GM23338 (cell line): ENCODE measurements at regions not wholly inside any gene's neighbourhood (a gene's known extent, or its start where the extent isn't known, plus 50 kb on each side); places are given as distances from the start of the nearest gene placed in this dataset.

Source experiments
- ATAC-seq: fragments of 200-7000 bp; cut with Tn5 transposase; 3 replicates; pipeline ENCODE4 v1.9.1; 2020
- DNase-seq: peaks from one replicate; pipeline ENCODE4 v3.0.0-alpha.2; 2015; ENCODE audit warnings: low spot score
- H2AFZ ChIP-seq: fragments of 200-600 bp; sonication (generic); 2 replicates; pipeline ENCODE4 v1.8.0; 2016; ENCODE audit warnings: antibody characterized with exemption, mild to moderate bottlenecking, moderate library complexity
- H3F3A ChIP-seq: fragments of 200-600 bp; sonication (generic); replicated peaks from 2 replicates; pipeline ENCODE4 v1.8.0; 2017; ENCODE audit warnings: antibody characterized with exemption, mixed run types, low read depth
- H3K27ac ChIP-seq: fragments of 200-600 bp; sonication (generic); 2 replicates; pipeline ENCODE4 v1.6.1; 2016; ENCODE audit warnings: low read depth
- H3K27me3 ChIP-seq: fragments of 200-600 bp; sonication (generic); 2 replicates; pipeline ENCODE4 v1.8.0; 2016; ENCODE audit warnings: mild to moderate bottlenecking, mixed run types, moderate library complexity; ENCODE audit not compliant: insufficient read depth
- H3K36me3 ChIP-seq: fragments of 200-600 bp; sonication (generic); 2 replicates; pipeline ENCODE4 v1.8.0; 2016; ENCODE audit warnings: mild to moderate bottlenecking; ENCODE audit not compliant: insufficient read depth
- H3K4me1 ChIP-seq: fragments of 200-600 bp; sonication (generic); 2 replicates; pipeline ENCODE4 v1.8.0; 2016; ENCODE audit warnings: mild to moderate bottlenecking, moderate library complexity; ENCODE audit not compliant: insufficient read depth
- H3K4me2 ChIP-seq: fragments of 200-600 bp; sonication (generic); 2 replicates; pipeline ENCODE4 v1.7.1; 2017; ENCODE audit warnings: mixed run types
- H3K4me3 ChIP-seq: fragments of 200-600 bp; sonication (generic); 2 replicates; pipeline ENCODE4 v1.6.1; 2016; ENCODE audit warnings: mixed run types
- H3K79me2 ChIP-seq: fragments of 200-600 bp; sonication (generic); replicated peaks from 2 replicates; pipeline ENCODE4 v1.8.0; 2017; ENCODE audit warnings: mild to moderate bottlenecking; ENCODE audit not compliant: insufficient read depth
- H3K9me2 ChIP-seq: fragments of 200-600 bp; sonication (generic); 2 replicates; pipeline ENCODE4 v1.8.0; 2017; ENCODE audit not compliant: insufficient read depth
- H4K20me1 ChIP-seq: fragments of 200-600 bp; sonication (generic); replicated peaks from 2 replicates; pipeline ENCODE4 v1.8.0; 2017; ENCODE audit warnings: mild to moderate bottlenecking; ENCODE audit not compliant: insufficient read depth
- H3K27ac Mint-ChIP-seq: 2 replicates; pipeline ENCODE4 v1.8.0; 2020; ENCODE audit warnings: inconsistent platforms, mild to moderate bottlenecking, moderate library complexity, mixed read lengths
- H3K27me3 Mint-ChIP-seq: 3 replicates; pipeline ENCODE4 v1.8.0; 2022; ENCODE audit warnings: low read depth, mild to moderate bottlenecking, moderate library complexity, mixed read lengths, inconsistent platforms; ENCODE audit not compliant: insufficient read depth, poor library complexity
- H3K36me3 Mint-ChIP-seq: 3 replicates; pipeline ENCODE4 v1.8.0; 2021; ENCODE audit warnings: low read depth, mild to moderate bottlenecking, inconsistent platforms, moderate library complexity, mixed read lengths
- H3K4me1 Mint-ChIP-seq: 3 replicates; pipeline ENCODE4 v1.8.0; 2020; ENCODE audit warnings: mild to moderate bottlenecking, inconsistent platforms, mixed read lengths
- H3K4me3 Mint-ChIP-seq: 3 replicates; pipeline ENCODE4 v1.8.0; 2021; ENCODE audit warnings: moderate library complexity, mild to moderate bottlenecking, inconsistent platforms, mixed read lengths
- H3K9me3 Mint-ChIP-seq: 3 replicates; pipeline ENCODE4 v1.8.0; 2020; ENCODE audit warnings: moderate library complexity, mild to moderate bottlenecking, inconsistent platforms, mixed read lengths
- NANOG ChIP-seq: IDR thresholded peaks from 2 replicates; pipeline ENCODE4 v1.6.1; 2016; ENCODE audit warnings: antibody characterized with exemption, borderline replicate concordance
- POLR2AphosphoS5 ChIP-seq: IDR thresholded peaks from 2 replicates; pipeline ENCODE4 v1.6.1; 2016; ENCODE audit warnings: antibody characterized with exemption, low read depth
- STAT1 ChIP-seq: IDR thresholded peaks from one replicate; pipeline ENCODE4 v1.6.1; 2016; ENCODE audit warnings: antibody characterized with exemption; ENCODE audit not compliant: unreplicated experiment
- ZNF114 ChIP-seq: fragments of 250-450 bp; sonication (Bioruptor Pico); IDR thresholded peaks from 2 replicates; pipeline ENCODE4 v1.5.0; 2020; ENCODE audit warnings: mild to moderate bottlenecking, moderate library complexity
- TF ChIP-seq, protein P1 (sequence below): fragments of 250-450 bp; sonication (Bioruptor Pico); IDR thresholded peaks from 2 replicates; pipeline ENCODE4 v1.5.0; 2020; ENCODE audit warnings: mild to moderate bottlenecking, moderate library complexity
- TF ChIP-seq, protein P2 (sequence below): IDR thresholded peaks from one replicate; pipeline ENCODE4 v1.6.1; 2018; ENCODE audit warnings: antibody characterized with exemption; ENCODE audit not compliant: unreplicated experiment

DNA sequence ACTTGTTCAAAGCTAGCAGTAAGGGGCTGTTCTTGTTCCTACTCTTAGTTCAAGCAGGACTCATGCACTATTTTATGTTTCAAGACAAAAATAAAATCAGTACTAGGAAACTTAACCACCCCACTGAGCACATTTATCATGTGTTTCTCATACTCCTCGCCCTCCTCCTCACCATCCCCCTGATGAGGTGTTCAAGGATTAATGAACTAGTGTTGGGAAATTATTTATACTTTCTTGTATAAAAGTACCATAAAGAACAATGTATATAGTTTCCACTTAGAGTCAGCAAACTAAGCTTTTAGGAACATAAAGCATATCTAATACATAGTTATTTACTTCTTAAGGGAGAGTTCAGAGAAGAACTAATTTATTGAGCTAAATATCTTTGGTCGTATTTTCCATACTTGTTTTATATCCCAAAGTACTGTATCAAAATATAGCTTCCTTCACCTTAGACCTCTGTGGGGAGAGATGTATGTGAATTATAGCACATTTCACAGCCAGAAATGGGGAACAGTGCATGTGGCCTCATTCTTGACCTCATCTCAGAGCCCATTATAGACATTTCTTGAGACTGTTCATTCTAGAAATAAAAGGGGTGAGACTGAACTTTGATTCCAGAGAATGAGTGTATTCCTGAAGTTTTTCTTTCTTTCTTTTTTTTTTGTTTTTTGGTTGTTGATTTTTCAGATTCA, 326.5 kb upstream of the MAP3K7 start:
- Histone ChIP-seq H2AFZ (no peak overlapping the region), H3K9me2 (peaks cover 4% of the 10 kb centered on the region; the same call in 1 of the 2 replicates), H3K4me3 (no peak overlapping the region), H4K20me1 (no peaks in the 10 kb centered on the region), H3K36me3 (peaks cover 13% of the 10 kb centered on the region; the same call in 1 of the 2 replicates), H3K79me2 (no peaks in the 10 kb centered on the region), H3F3A (no peaks in the 10 kb centered on the region), H3K4me2 (no peak overlapping the region), H3K27me3 (no peaks in the 10 kb centered on the region), H3K27ac (no peak overlapping the region), H3K4me1 (no peaks in the 10 kb centered on the region)
- H3K4me3 Mint-ChIP-seq, result no peak overlapping the region
- no peak for DNase-seq
- no peak for ATAC-seq
- no peak for TF ChIP-seq ZNF114 (CRISPR knock-in tag)
- TF ChIP-seq POLR2AphosphoS5, result no peak
- no peak for TF ChIP-seq STAT1
- no peak for TF ChIP-seq NANOG
- TF ChIP-seq, protein P1, sequence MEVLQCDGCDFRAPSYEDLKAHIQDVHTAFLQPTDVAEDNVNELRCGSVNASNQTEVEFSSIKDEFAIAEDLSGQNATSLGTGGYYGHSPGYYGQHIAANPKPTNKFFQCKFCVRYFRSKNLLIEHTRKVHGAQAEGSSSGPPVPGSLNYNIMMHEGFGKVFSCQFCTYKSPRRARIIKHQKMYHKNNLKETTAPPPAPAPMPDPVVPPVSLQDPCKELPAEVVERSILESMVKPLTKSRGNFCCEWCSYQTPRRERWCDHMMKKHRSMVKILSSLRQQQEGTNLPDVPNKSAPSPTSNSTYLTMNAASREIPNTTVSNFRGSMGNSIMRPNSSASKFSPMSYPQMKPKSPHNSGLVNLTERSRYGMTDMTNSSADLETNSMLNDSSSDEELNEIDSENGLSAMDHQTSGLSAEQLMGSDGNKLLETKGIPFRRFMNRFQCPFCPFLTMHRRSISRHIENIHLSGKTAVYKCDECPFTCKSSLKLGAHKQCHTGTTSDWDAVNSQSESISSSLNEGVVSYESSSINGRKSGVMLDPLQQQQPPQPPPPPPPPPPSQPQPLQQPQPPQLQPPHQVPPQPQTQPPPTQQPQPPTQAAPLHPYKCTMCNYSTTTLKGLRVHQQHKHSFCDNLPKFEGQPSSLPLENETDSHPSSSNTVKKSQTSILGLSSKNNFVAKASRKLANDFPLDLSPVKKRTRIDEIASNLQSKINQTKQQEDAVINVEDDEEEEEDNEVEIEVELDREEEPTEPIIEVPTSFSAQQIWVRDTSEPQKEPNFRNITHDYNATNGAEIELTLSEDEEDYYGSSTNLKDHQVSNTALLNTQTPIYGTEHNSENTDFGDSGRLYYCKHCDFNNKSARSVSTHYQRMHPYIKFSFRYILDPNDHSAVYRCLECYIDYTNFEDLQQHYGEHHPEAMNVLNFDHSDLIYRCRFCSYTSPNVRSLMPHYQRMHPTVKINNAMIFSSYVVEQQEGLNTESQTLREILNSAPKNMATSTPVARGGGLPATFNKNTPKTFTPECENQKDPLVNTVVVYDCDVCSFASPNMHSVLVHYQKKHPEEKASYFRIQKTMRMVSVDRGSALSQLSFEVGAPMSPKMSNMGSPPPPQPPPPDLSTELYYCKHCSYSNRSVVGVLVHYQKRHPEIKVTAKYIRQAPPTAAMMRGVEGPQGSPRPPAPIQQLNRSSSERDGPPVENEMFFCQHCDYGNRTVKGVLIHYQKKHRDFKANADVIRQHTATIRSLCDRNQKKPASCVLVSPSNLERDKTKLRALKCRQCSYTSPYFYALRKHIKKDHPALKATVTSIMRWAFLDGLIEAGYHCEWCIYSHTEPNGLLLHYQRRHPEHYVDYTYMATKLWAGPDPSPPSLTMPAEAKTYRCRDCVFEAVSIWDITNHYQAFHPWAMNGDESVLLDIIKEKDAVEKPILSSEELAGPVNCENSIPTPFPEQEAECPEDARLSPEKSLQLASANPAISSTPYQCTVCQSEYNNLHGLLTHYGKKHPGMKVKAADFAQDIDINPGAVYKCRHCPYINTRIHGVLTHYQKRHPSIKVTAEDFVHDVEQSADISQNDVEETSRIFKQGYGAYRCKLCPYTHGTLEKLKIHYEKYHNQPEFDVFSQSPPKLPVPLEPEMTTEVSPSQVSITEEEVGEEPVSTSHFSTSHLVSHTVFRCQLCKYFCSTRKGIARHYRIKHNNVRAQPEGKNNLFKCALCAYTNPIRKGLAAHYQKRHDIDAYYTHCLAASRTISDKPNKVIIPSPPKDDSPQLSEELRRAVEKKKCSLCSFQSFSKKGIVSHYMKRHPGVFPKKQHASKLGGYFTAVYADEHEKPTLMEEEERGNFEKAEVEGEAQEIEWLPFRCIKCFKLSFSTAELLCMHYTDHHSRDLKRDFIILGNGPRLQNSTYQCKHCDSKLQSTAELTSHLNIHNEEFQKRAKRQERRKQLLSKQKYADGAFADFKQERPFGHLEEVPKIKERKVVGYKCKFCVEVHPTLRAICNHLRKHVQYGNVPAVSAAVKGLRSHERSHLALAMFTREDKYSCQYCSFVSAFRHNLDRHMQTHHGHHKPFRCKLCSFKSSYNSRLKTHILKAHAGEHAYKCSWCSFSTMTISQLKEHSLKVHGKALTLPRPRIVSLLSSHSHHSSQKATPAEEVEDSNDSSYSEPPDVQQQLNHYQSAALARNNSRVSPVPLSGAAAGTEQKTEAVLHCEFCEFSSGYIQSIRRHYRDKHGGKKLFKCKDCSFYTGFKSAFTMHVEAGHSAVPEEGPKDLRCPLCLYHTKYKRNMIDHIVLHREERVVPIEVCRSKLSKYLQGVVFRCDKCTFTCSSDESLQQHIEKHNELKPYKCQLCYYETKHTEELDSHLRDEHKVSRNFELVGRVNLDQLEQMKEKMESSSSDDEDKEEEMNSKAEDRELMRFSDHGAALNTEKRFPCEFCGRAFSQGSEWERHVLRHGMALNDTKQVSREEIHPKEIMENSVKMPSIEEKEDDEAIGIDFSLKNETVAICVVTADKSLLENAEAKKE (CRISPR knock-in tag), result no peak
- TF ChIP-seq, protein P2, sequence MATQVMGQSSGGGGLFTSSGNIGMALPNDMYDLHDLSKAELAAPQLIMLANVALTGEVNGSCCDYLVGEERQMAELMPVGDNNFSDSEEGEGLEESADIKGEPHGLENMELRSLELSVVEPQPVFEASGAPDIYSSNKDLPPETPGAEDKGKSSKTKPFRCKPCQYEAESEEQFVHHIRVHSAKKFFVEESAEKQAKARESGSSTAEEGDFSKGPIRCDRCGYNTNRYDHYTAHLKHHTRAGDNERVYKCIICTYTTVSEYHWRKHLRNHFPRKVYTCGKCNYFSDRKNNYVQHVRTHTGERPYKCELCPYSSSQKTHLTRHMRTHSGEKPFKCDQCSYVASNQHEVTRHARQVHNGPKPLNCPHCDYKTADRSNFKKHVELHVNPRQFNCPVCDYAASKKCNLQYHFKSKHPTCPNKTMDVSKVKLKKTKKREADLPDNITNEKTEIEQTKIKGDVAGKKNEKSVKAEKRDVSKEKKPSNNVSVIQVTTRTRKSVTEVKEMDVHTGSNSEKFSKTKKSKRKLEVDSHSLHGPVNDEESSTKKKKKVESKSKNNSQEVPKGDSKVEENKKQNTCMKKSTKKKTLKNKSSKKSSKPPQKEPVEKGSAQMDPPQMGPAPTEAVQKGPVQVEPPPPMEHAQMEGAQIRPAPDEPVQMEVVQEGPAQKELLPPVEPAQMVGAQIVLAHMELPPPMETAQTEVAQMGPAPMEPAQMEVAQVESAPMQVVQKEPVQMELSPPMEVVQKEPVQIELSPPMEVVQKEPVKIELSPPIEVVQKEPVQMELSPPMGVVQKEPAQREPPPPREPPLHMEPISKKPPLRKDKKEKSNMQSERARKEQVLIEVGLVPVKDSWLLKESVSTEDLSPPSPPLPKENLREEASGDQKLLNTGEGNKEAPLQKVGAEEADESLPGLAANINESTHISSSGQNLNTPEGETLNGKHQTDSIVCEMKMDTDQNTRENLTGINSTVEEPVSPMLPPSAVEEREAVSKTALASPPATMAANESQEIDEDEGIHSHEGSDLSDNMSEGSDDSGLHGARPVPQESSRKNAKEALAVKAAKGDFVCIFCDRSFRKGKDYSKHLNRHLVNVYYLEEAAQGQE, result no peak
- no peaks in the 10 kb centered on the region for H3K27me3 Mint-ChIP-seq
- H3K36me3 Mint-ChIP-seq, result peaks cover 23% of the 10 kb centered on the region
- peaks cover 27% of the 10 kb centered on the region for H3K9me3 Mint-ChIP-seq
- H3K27ac Mint-ChIP-seq, result no peak overlapping the region
- H3K4me1 Mint-ChIP-seq, result peaks cover 2% of the 10 kb centered on the region; the same call in 1 of the 3 replicates
